ENCODE measurements at regions not wholly inside any gene's neighbourhood (a gene's known extent, or its start where the extent isn't known, plus 50 kb on each side); places are given as distances from the start of the nearest gene placed in this dataset.

DNA sequence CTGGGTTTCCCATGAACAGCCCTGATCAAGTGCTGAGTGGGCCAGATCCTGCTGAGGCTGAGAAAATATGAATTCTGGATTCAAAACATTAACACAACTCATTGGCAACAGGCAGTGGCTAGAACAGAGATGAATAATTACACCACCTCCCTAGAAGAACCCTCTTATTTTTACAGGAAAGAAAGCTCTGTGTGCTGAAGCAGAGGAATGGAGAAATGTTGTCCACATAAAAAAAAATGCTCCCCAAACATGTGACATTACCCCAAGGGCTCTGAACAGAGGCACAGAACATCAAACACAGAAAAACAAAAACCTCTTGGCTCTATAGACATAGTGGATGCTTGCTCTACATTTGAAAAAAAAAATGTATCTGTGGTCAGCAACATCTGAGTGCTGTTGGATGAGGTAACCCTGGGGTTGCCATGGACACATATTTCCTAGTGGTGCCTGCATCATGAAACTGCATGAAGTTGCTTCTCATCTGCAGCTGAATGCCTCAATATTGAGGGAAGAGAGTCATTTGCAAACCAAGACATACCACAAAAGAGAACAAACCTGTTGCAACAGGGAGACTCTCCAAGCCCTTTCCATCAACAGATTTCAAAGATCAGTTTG lies 98.8 kb downstream of the SNX19 start:
- no peak for DNase-seq (ENCODE audit: extremely low read depth in 1 of 2, low read depth in 1 of 2)

DNA sequence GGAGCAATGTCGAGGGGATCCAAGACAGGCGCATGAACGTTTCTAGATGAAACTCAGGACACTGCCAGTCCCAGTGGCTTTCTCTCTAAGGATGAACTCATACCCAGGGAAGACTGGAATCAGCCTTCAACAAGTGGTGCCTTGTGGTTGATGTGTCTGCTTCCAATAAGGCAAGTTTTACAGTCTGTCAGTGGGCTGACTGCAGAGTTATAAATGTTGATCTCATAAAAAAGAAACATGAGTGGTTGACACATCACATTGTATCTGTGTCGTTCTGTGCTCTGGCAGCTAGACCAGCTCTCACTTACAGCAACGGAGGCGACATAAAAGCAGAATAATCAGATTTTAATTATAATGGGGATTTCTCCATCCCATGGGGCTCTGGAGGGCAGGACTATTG lies 96.7 kb downstream of the SNX19 start:
- no peak for DNase-seq (ENCODE audit: extremely low read depth in 1 of 2, low read depth in 1 of 2)

All from stimulated activated CD8-positive, alpha-beta memory T cell treated with anti-CD3 and anti-CD28 coated beads, Interleukin-7, amount 100 ng/mL, for 48 hours (primary cell).